GM23338 (cell line): ENCODE measurements at regions not wholly inside any gene's neighbourhood (a gene's known extent, or its start where the extent isn't known, plus 50 kb on each side); places are given as distances from the start of the nearest gene placed in this dataset.

ENCODE experiments used
- ATAC-seq: fragments of 200-7000 bp; cut with Tn5 transposase; 3 replicates; pipeline ENCODE4 v1.9.1; 2020
- DNase-seq: peaks from one replicate; pipeline ENCODE4 v3.0.0-alpha.2; 2015; ENCODE audit warnings: low spot score
- H2AFZ ChIP-seq: fragments of 200-600 bp; sonication (generic); 2 replicates; pipeline ENCODE4 v1.8.0; 2016; ENCODE audit warnings: antibody characterized with exemption, mild to moderate bottlenecking, moderate library complexity
- H3F3A ChIP-seq: fragments of 200-600 bp; sonication (generic); replicated peaks from 2 replicates; pipeline ENCODE4 v1.8.0; 2017; ENCODE audit warnings: antibody characterized with exemption, mixed run types, low read depth
- H3K27ac ChIP-seq: fragments of 200-600 bp; sonication (generic); 2 replicates; pipeline ENCODE4 v1.6.1; 2016; ENCODE audit warnings: low read depth
- H3K27me3 ChIP-seq: fragments of 200-600 bp; sonication (generic); 2 replicates; pipeline ENCODE4 v1.8.0; 2016; ENCODE audit warnings: mild to moderate bottlenecking, mixed run types, moderate library complexity; ENCODE audit not compliant: insufficient read depth
- H3K36me3 ChIP-seq: fragments of 200-600 bp; sonication (generic); 2 replicates; pipeline ENCODE4 v1.8.0; 2016; ENCODE audit warnings: mild to moderate bottlenecking; ENCODE audit not compliant: insufficient read depth
- H3K4me1 ChIP-seq: fragments of 200-600 bp; sonication (generic); 2 replicates; pipeline ENCODE4 v1.8.0; 2016; ENCODE audit warnings: mild to moderate bottlenecking, moderate library complexity; ENCODE audit not compliant: insufficient read depth
- H3K4me2 ChIP-seq: fragments of 200-600 bp; sonication (generic); 2 replicates; pipeline ENCODE4 v1.7.1; 2017; ENCODE audit warnings: mixed run types
- H3K4me3 ChIP-seq: fragments of 200-600 bp; sonication (generic); 2 replicates; pipeline ENCODE4 v1.6.1; 2016; ENCODE audit warnings: mixed run types
- H3K79me2 ChIP-seq: fragments of 200-600 bp; sonication (generic); replicated peaks from 2 replicates; pipeline ENCODE4 v1.8.0; 2017; ENCODE audit warnings: mild to moderate bottlenecking; ENCODE audit not compliant: insufficient read depth
- H3K9me2 ChIP-seq: fragments of 200-600 bp; sonication (generic); 2 replicates; pipeline ENCODE4 v1.8.0; 2017; ENCODE audit not compliant: insufficient read depth
- H4K20me1 ChIP-seq: fragments of 200-600 bp; sonication (generic); replicated peaks from 2 replicates; pipeline ENCODE4 v1.8.0; 2017; ENCODE audit warnings: mild to moderate bottlenecking; ENCODE audit not compliant: insufficient read depth
- H3K27ac Mint-ChIP-seq: 2 replicates; pipeline ENCODE4 v1.8.0; 2020; ENCODE audit warnings: inconsistent platforms, mild to moderate bottlenecking, moderate library complexity, mixed read lengths
- H3K27me3 Mint-ChIP-seq: 3 replicates; pipeline ENCODE4 v1.8.0; 2022; ENCODE audit warnings: low read depth, mild to moderate bottlenecking, moderate library complexity, mixed read lengths, inconsistent platforms; ENCODE audit not compliant: insufficient read depth, poor library complexity
- H3K36me3 Mint-ChIP-seq: 3 replicates; pipeline ENCODE4 v1.8.0; 2021; ENCODE audit warnings: low read depth, mild to moderate bottlenecking, inconsistent platforms, moderate library complexity, mixed read lengths
- H3K4me1 Mint-ChIP-seq: 3 replicates; pipeline ENCODE4 v1.8.0; 2020; ENCODE audit warnings: mild to moderate bottlenecking, inconsistent platforms, mixed read lengths
- H3K4me3 Mint-ChIP-seq: 3 replicates; pipeline ENCODE4 v1.8.0; 2021; ENCODE audit warnings: moderate library complexity, mild to moderate bottlenecking, inconsistent platforms, mixed read lengths
- H3K9me3 Mint-ChIP-seq: 3 replicates; pipeline ENCODE4 v1.8.0; 2020; ENCODE audit warnings: moderate library complexity, mild to moderate bottlenecking, inconsistent platforms, mixed read lengths
- CREB1 ChIP-seq: fragments of 250-450 bp; sonication (Bioruptor Pico); IDR thresholded peaks from 2 replicates; pipeline ENCODE4 v1.5.0; 2020; ENCODE audit warnings: low read depth, mild to moderate bottlenecking, moderate library complexity
- ETS1 ChIP-seq: IDR thresholded peaks from 2 replicates; pipeline ENCODE4 v1.6.1; 2016; ENCODE audit warnings: antibody characterized with exemption
- EZH2 ChIP-seq: fragments of 200-600 bp; sonication (generic); IDR thresholded peaks from one replicate; pipeline ENCODE4 v1.8.0; 2017; ENCODE audit warnings: antibody characterized with exemption, mild to moderate bottlenecking, low read depth; ENCODE audit not compliant: unreplicated experiment
- EZH2phosphoT487 ChIP-seq: fragments of 200-600 bp; sonication (generic); IDR thresholded peaks from one replicate; pipeline ENCODE4 v1.8.1; 2018; ENCODE audit warnings: antibody characterized with exemption; ENCODE audit not compliant: unreplicated experiment
- JUNB ChIP-seq: IDR thresholded peaks from one replicate; pipeline ENCODE4 v1.6.1; 2016; ENCODE audit warnings: antibody characterized with exemption; ENCODE audit not compliant: unreplicated experiment
- NANOG ChIP-seq: IDR thresholded peaks from 2 replicates; pipeline ENCODE4 v1.6.1; 2016; ENCODE audit warnings: antibody characterized with exemption, borderline replicate concordance
- REST ChIP-seq: IDR thresholded peaks from one replicate; pipeline ENCODE4 v1.6.1; 2018; ENCODE audit warnings: antibody characterized with exemption; ENCODE audit not compliant: unreplicated experiment
- STAT1 ChIP-seq: IDR thresholded peaks from one replicate; pipeline ENCODE4 v1.6.1; 2016; ENCODE audit warnings: antibody characterized with exemption; ENCODE audit not compliant: unreplicated experiment
- ZNF114 ChIP-seq: fragments of 250-450 bp; sonication (Bioruptor Pico); IDR thresholded peaks from 2 replicates; pipeline ENCODE4 v1.5.0; 2020; ENCODE audit warnings: mild to moderate bottlenecking, moderate library complexity
- ZNF331 ChIP-seq: fragments of 250-450 bp; sonication (Bioruptor Pico); IDR thresholded peaks from 2 replicates; pipeline ENCODE4 v1.5.0; 2020; ENCODE audit warnings: low read depth, mild to moderate bottlenecking, moderate library complexity
- ZNF462 ChIP-seq: fragments of 250-450 bp; sonication (Bioruptor Pico); IDR thresholded peaks from 2 replicates; pipeline ENCODE4 v1.5.0; 2020; ENCODE audit warnings: mild to moderate bottlenecking, moderate library complexity

- no peak for TF ChIP-seq ZNF462 (CRISPR knock-in tag)
- no peak for TF ChIP-seq CREB1 (CRISPR knock-in tag)
- no peak for TF ChIP-seq ZNF331 (CRISPR knock-in tag)
- TF ChIP-seq ETS1: no peak
- TF ChIP-seq STAT1: no peak
- TF ChIP-seq ZNF114 (CRISPR knock-in tag): no peak
- no peak for TF ChIP-seq EZH2
- TF ChIP-seq JUNB: no peak
- no peak for TF ChIP-seq NANOG
Observed at GRCh38 chr4:129261584-129261983, 165.6 kb downstream of the C4orf33 start (continued).

GRCh38 chr4:129264008-129264657, 168.2 kb downstream of the C4orf33 start:
- H3K4me2 ChIP-seq: no peak overlapping the region
- H3K27me3 Mint-ChIP-seq: no peaks in the 10 kb centered on the region
- no peaks in the 10 kb centered on the region for H3K27me3 ChIP-seq
- peaks cover 9% of the 10 kb centered on the region for H3K4me1 ChIP-seq
- H3K36me3 Mint-ChIP-seq: no peaks in the 10 kb centered on the region
- no peak overlapping the region for H3K4me3 ChIP-seq
- H3K9me2 ChIP-seq: no peaks in the 10 kb centered on the region; the same call in 1 of the 2 replicates
- DNase-seq: no peak
- H3K79me2 ChIP-seq: no peaks in the 10 kb centered on the region
- no peak overlapping the region for H3K27ac ChIP-seq
- no peaks in the 10 kb centered on the region for H3K9me3 Mint-ChIP-seq
- no peak overlapping the region for H3K4me3 Mint-ChIP-seq
- H2AFZ ChIP-seq: no peak overlapping the region
- H3F3A ChIP-seq: no peaks in the 10 kb centered on the region
- H3K36me3 ChIP-seq: no peaks in the 10 kb centered on the region
- H3K4me1 Mint-ChIP-seq: peaks cover 15% of the 10 kb centered on the region; the same call in 2 of the 3 replicates
- H4K20me1 ChIP-seq: no peaks in the 10 kb centered on the region
- no peak for ATAC-seq
- no peak overlapping the region for H3K27ac Mint-ChIP-seq
- no peak for TF ChIP-seq EZH2phosphoT487
- no peak for TF ChIP-seq ETS1
- no peak for TF ChIP-seq JUNB
- no peak for TF ChIP-seq REST
- no peak for TF ChIP-seq ZNF331 (CRISPR knock-in tag)
